ENCODE measurements at regions not wholly inside any gene's neighbourhood (a gene's known extent, or its start where the extent isn't known, plus 50 kb on each side); places are given as distances from the start of the nearest gene placed in this dataset.

DNA sequence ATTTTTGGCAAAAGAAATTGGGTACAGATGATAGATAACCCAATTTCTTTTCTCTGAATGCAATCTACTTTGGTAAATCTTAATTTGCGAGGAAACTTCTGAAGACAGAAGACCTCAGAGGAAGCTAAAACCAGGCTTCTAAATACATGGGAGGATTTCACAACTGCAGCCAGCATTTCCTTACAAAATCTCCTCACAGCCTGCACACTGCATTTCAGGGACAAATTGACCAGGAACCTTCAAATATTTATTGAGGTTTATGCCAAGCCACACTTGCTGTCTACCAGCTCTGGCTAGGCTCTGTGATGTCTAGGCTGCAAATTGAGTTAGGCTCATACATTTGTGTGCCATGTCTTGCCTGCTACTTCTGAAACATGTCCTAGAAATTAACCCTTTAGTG is 167.3 kb upstream of the CDH5 start:
- no peak overlapping the region for H3K4ac ChIP-seq (ENCODE audit: low read depth, low read length)
- H4K20me1 ChIP-seq (ENCODE audit: insufficient read depth, low read length), result no peaks in the 10 kb centered on the region
- H2BK5ac ChIP-seq (ENCODE audit: low read depth, low read length, poor library complexity, severe bottlenecking), result no peak overlapping the region
- no peak overlapping the region for H3K23ac ChIP-seq (ENCODE audit: low read depth, low read length)
- H4K8ac ChIP-seq (ENCODE audit: low read depth in 2 of 2, low read length in 2 of 2), result no peak overlapping the region
- no peak overlapping the region for H2AK5ac ChIP-seq (ENCODE audit: low read depth, low read length)
- no peak overlapping the region for H3K9ac ChIP-seq (ENCODE audit: low read depth, low read length)
- ATAC-seq (ENCODE audit: low read depth) (peak; percentile 37; the same call in 1 of the 2 replicates), DNase-seq (peak; percentile 28)
- no CpG with 5 or more reads among the region's 1 CpG for WGBS, 2 experiments (ENCODE audit: extremely low coverage in 2 of 2, insufficient read length in 1 of 2)
- no peak overlapping the region for H4K91ac ChIP-seq (ENCODE audit: insufficient read depth, low read depth, low read length)
- no peaks in the 10 kb centered on the region for H3K4me1 ChIP-seq (ENCODE audit: control insufficient read depth, insufficient read depth, low read length)
- H3K14ac ChIP-seq (replicated peaks; ENCODE audit: low read depth, low read length), result no peak overlapping the region
- in situ Hi-C loops (cut with MboI; ENCODE audit: low sequenced_read_pairs), result no loop called here
- intact Hi-C loops (cut with micrococcal nuclease), result no loop called here
- ChIA-PET POLR2A (ENCODE audit: unreplicated experiment) (no interaction called here), CTCF (no interaction called here)
- H3K9me3 ChIP-seq (ENCODE audit: control insufficient read depth, insufficient read depth, low read length), result no peaks in the 10 kb centered on the region
- no peak overlapping the region for H3K4me2 ChIP-seq (ENCODE audit: low read depth, low read length)
- no peak overlapping the region for H2BK20ac ChIP-seq (ENCODE audit: low read depth, low read length)
- H3K27me3 ChIP-seq (ENCODE audit: control insufficient read depth, insufficient read depth, low read length), result no peaks in the 10 kb centered on the region
- no peak overlapping the region for H3K4me3 ChIP-seq (ENCODE audit: insufficient read depth, low read depth, low read length)
- no peak overlapping the region for H2AFZ ChIP-seq (replicated peaks; ENCODE audit: low read length, poor library complexity)
- H3K79me1 ChIP-seq (ENCODE audit: low read depth in 1 of 2, low read length in 2 of 2), result no peaks in the 10 kb centered on the region
- H3K36me3 ChIP-seq (ENCODE audit: control insufficient read depth, insufficient read depth, low read length), result no peaks in the 10 kb centered on the region
- no peak overlapping the region for H2BK120ac ChIP-seq (ENCODE audit: low read depth, low read length)
- no peak overlapping the region for H2AK9ac ChIP-seq (replicated peaks; ENCODE audit: low read depth, low read length, poor library complexity)
- no peak overlapping the region for H2BK15ac ChIP-seq (ENCODE audit: low read depth, low read length)
- no peaks in the 10 kb centered on the region for H3K9me1 ChIP-seq (ENCODE audit: insufficient read depth, low read length)
- H3K27ac ChIP-seq (ENCODE audit: insufficient read depth, low read length), result no peak overlapping the region
- no peak overlapping the region for H3K18ac ChIP-seq (ENCODE audit: low read depth, low read length)
- no peak overlapping the region for H4K5ac ChIP-seq (ENCODE audit: low read depth, low read length)
- no peak for TF ChIP-seq POLR2A (IDR thresholded peaks at IDR 0.05; ENCODE audit: low read depth, low read length)
- no peak for TF ChIP-seq BHLHE40 (IDR thresholded peaks at IDR 0.05; ENCODE audit: low read depth, low read length)
- TF ChIP-seq RCOR1 (IDR thresholded peaks at IDR 0.05; ENCODE audit: insufficient replicate concordance, low read length), result no peak
- TF ChIP-seq, protein P1, sequence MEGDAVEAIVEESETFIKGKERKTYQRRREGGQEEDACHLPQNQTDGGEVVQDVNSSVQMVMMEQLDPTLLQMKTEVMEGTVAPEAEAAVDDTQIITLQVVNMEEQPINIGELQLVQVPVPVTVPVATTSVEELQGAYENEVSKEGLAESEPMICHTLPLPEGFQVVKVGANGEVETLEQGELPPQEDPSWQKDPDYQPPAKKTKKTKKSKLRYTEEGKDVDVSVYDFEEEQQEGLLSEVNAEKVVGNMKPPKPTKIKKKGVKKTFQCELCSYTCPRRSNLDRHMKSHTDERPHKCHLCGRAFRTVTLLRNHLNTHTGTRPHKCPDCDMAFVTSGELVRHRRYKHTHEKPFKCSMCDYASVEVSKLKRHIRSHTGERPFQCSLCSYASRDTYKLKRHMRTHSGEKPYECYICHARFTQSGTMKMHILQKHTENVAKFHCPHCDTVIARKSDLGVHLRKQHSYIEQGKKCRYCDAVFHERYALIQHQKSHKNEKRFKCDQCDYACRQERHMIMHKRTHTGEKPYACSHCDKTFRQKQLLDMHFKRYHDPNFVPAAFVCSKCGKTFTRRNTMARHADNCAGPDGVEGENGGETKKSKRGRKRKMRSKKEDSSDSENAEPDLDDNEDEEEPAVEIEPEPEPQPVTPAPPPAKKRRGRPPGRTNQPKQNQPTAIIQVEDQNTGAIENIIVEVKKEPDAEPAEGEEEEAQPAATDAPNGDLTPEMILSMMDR (conservative IDR thresholded peaks at IDR 0.05; ENCODE audit: low read depth, low read length), result no peak
- TF ChIP-seq SMC3 (IDR thresholded peaks at IDR 0.05; ENCODE audit: low read depth, low read length), result no peak
- no peak for TF ChIP-seq RFX5 (IDR thresholded peaks at IDR 0.05; ENCODE audit: low read depth, low read length)
- TF ChIP-seq, protein P2, sequence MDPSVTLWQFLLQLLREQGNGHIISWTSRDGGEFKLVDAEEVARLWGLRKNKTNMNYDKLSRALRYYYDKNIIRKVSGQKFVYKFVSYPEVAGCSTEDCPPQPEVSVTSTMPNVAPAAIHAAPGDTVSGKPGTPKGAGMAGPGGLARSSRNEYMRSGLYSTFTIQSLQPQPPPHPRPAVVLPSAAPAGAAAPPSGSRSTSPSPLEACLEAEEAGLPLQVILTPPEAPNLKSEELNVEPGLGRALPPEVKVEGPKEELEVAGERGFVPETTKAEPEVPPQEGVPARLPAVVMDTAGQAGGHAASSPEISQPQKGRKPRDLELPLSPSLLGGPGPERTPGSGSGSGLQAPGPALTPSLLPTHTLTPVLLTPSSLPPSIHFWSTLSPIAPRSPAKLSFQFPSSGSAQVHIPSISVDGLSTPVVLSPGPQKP (IDR thresholded peaks at IDR 0.05; ENCODE audit: borderline replicate concordance, low read depth, low read length), result no peak
- no peak for TF ChIP-seq CHD1 (IDR thresholded peaks at IDR 0.05; ENCODE audit: low read depth, low read length)
- TF ChIP-seq RAD21 (IDR thresholded peaks at IDR 0.05; ENCODE audit: low read length), result no peak
- no peak for TF ChIP-seq MAFK (IDR thresholded peaks at IDR 0.05; ENCODE audit: low read depth, low read length)
- no peak overlapping the region for H3K56ac ChIP-seq (ENCODE audit: extremely low read depth, insufficient read depth, low read length)
- BruUV-seq (replicated peaks), result no TSS peak
- dilution Hi-C loops (cut with HindIII; ENCODE audit: low sequenced_read_pairs, unreplicated experiment), result no loop called here
